ENCODE measurements at regions not wholly inside any gene's neighbourhood (a gene's known extent, or its start where the extent isn't known, plus 50 kb on each side); places are given as distances from the start of the nearest gene placed in this dataset.

- DNase-seq: no peak
These were observed 252.4 kb upstream of the SLC39A10 start for GRCh38 chr2:195404651-195405050.

- no peak for DNase-seq
These were observed 260.5 kb upstream of the SLC39A10 start for GRCh38 chr2:195396479-195396878.

- no peak for DNase-seq
These were observed 261.7 kb upstream of the SLC39A10 start for GRCh38 chr2:195395362-195395761.

- DNase-seq: no peak
These were observed 264.3 kb upstream of the SLC39A10 start for GRCh38 chr2:195392446-195393336.

GRCh38 chr2:195390686-195391321 is 266.2 kb upstream of the SLC39A10 start:
- DNase-seq: no peak

GRCh38 chr2:195388028-195388427 is 269.0 kb upstream of the SLC39A10 start:
- DNase-seq: no peak

- no peak for DNase-seq
These were observed 274.8 kb upstream of the SLC39A10 start for GRCh38 chr2:195382186-195382585.

- no peak for DNase-seq
These were observed 286.7 kb upstream of the SLC39A10 start for GRCh38 chr2:195370167-195370943.

GRCh38 chr2:195369218-195369587 is 287.8 kb upstream of the SLC39A10 start:
- DNase-seq: no peak

GRCh38 chr2:195368249-195369217 is 288.5 kb upstream of the SLC39A10 start:
- no peak for DNase-seq

- no peak for DNase-seq
These were observed 289.2 kb upstream of the SLC39A10 start for GRCh38 chr2:195367809-195368208.

GRCh38 chr2:195364015-195364965 is 292.7 kb upstream of the SLC39A10 start:
- DNase-seq: no peak

- DNase-seq: no peak
These were observed 293.5 kb upstream of the SLC39A10 start for GRCh38 chr2:195363496-195363895.

- no peak for DNase-seq
These were observed 296.8 kb upstream of the SLC39A10 start for GRCh38 chr2:195360242-195360641.

GRCh38 chr2:195359043-195359735 is 297.8 kb upstream of the SLC39A10 start:
- no peak for DNase-seq

GRCh38 chr2:195356920-195357440 is 300.0 kb upstream of the SLC39A10 start:
- DNase-seq: no peak

- DNase-seq: no peak
These were observed 301.0 kb upstream of the SLC39A10 start for GRCh38 chr2:195356026-195356425.

- DNase-seq: no peak
These were observed 304.4 kb upstream of the SLC39A10 start for GRCh38 chr2:195352581-195352980.

GRCh38 chr2:195343942-195344530 is 313.0 kb upstream of the SLC39A10 start:
- DNase-seq: no peak

- DNase-seq: no peak
These were observed 313.5 kb upstream of the SLC39A10 start for GRCh38 chr2:195343540-195343939.

Measured in NCI-H1436 (cell line).